IPS-20b (cell line): ENCODE measurements at regions not wholly inside any gene's neighbourhood (a gene's known extent, or its start where the extent isn't known, plus 50 kb on each side); places are given as distances from the start of the nearest gene placed in this dataset.

Experiments used
- H3K27ac ChIP-seq: one replicate; pipeline ENCODE4 v1.5.1; 2013; ENCODE audit warnings: low read length
- H3K27me3 ChIP-seq: 2 replicates; pipeline ENCODE4 v1.6.1; 2013; ENCODE audit warnings: mild to moderate bottlenecking, low read length, inconsistent platforms; ENCODE audit not compliant: insufficient read depth
- H3K36me3 ChIP-seq: 2 replicates; pipeline ENCODE4 v1.6.1; 2013; ENCODE audit warnings: low read depth, mild to moderate bottlenecking, inconsistent platforms, low read length, moderate library complexity; ENCODE audit not compliant: insufficient read depth
- H3K4me1 ChIP-seq: 2 replicates; pipeline ENCODE4 v1.6.1; 2013; ENCODE audit warnings: mild to moderate bottlenecking, control low read depth, inconsistent platforms, low read length, moderate library complexity; ENCODE audit not compliant: insufficient read depth
- H3K4me3 ChIP-seq: 2 replicates; pipeline ENCODE4 v1.5.1; 2013; ENCODE audit warnings: mild to moderate bottlenecking, low read length, inconsistent platforms
- H3K9ac ChIP-seq: 2 replicates; pipeline ENCODE4 v1.6.1; 2013; ENCODE audit warnings: low read depth, mild to moderate bottlenecking, inconsistent platforms, low read length, moderate library complexity
- H3K9me3 ChIP-seq: 2 replicates; pipeline ENCODE4 v1.6.1; 2013; ENCODE audit warnings: mild to moderate bottlenecking, low read depth, low read length, inconsistent platforms; ENCODE audit not compliant: insufficient read depth

DNA sequence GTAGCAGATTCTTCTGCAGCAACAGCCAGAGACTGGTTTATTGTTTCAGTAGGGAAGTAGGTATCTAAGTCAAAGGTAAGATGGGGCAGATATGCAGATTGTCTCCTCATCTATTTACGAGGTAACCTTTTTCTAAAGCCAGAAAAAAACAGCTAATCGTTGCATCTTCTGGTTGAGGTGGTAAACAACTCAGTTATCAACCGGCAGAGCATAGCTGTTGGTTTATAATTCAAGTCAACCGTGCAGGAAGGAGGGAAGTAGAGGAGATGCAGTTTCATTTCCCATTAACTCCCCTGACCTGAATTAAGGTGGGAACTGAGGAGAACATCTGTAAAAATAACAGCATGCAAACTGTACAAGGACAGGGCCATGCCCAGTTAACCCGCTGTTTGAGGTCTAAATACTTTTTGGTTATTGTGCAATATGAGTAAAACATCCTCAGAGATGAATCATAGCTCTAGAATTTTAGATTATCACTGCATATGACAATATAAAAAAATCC lies 156.5 kb upstream of the ITGB1 start:
- Histone ChIP-seq H3K27ac (no peak overlapping the region), H3K4me1 (no peaks in the 10 kb centered on the region; the same call in 1 of the 2 replicates), H3K36me3 (no peaks in the 10 kb centered on the region), H3K27me3 (no peaks in the 10 kb centered on the region), H3K4me3 (no peak overlapping the region), H3K9me3 (no peaks in the 10 kb centered on the region), H3K9ac (no peak overlapping the region)

DNA sequence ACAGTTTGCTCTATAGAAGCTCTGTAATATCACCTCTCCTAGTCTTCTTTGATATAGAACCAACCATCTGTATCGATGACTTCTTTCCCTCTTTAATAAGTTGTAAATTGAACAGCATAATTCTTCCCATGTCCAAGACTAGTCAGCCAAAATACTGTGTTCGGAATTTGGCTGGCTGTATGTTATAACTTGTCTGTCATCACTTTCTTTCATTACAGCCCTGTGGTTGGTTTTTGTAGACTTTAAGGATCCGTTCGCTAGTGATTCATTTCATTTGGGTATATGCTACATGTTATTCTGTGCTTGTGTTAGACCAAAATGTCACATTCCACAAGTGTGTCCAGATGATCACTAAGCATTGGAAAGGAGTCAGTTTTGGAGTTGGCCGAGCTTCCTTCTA lies 155.4 kb upstream of the ITGB1 start:
- Histone ChIP-seq H3K27me3 (no peaks in the 10 kb centered on the region), H3K4me3 (no peak overlapping the region), H3K9ac (no peak overlapping the region), H3K4me1 (peaks cover 3% of the 10 kb centered on the region; the same call in 1 of the 2 replicates), H3K27ac (no peak overlapping the region), H3K9me3 (no peaks in the 10 kb centered on the region), H3K36me3 (no peaks in the 10 kb centered on the region)

DNA sequence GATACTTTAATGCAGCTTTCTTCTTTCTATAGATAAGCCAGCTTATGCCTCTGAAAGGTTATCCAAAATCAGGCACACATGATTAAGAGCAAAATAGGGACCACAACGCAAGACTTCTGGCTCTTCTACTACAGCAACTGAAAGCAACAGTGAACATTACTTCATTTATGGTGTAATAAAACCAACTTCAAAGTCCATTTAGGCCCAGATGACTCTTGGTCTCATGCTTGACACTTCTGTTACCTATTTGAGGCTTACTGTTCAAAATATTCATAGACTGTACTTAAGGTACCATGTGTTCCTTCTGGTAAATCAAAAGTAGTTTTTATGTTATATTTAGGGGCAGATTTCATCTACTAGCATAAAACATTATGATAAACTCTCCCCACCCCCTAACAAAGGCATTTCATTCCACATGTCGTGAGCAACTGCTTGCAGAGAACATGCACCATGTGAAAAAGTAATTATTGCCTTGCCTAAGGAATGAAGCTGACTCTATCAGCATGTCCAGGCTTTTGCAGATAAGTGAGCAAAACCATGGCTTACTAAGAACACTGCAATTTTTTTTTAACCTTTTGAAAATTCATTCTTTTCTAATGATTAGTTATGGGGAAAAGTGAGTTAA lies 154.9 kb upstream of the ITGB1 start:
- Histone ChIP-seq H3K27ac (no peak overlapping the region), H3K27me3 (no peaks in the 10 kb centered on the region), H3K9me3 (no peaks in the 10 kb centered on the region), H3K4me3 (no peak overlapping the region), H3K4me1 (peaks cover 8% of the 10 kb centered on the region; the same call in 1 of the 2 replicates), H3K36me3 (no peaks in the 10 kb centered on the region), H3K9ac (no peak overlapping the region)

DNA sequence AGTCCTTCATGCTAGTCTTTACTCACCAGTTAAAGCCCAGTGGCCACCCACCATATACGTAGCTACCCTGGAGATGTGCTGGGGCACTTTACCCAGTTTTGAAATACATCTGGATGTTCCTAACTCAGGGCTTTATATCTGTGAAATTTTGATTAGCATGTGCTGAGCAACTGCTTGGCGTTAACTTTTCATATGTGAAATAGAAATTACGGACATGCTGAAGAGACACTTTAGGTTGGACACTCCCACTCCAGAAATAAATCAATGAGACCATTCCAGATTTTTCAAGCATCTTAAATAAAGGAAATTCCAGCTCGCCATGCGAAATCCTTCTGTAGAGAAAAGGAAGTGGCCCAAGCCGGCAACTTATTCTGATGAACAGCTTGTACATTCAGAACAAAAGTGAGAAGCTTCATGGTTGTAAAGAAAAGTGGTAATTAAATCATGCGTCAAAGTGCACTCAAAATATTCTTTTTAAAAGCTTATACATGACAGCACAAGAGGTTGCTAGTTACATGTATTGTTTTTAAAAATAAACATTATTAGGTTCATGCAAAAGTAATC lies 153.5 kb upstream of the ITGB1 start:
- Histone ChIP-seq H3K27me3 (no peaks in the 10 kb centered on the region), H3K9ac (no peak overlapping the region), H3K4me3 (no peak overlapping the region), H3K9me3 (no peaks in the 10 kb centered on the region), H3K4me1 (peaks cover 18% of the 10 kb centered on the region; the same call in 1 of the 2 replicates), H3K27ac (no peak overlapping the region), H3K36me3 (no peaks in the 10 kb centered on the region)

DNA sequence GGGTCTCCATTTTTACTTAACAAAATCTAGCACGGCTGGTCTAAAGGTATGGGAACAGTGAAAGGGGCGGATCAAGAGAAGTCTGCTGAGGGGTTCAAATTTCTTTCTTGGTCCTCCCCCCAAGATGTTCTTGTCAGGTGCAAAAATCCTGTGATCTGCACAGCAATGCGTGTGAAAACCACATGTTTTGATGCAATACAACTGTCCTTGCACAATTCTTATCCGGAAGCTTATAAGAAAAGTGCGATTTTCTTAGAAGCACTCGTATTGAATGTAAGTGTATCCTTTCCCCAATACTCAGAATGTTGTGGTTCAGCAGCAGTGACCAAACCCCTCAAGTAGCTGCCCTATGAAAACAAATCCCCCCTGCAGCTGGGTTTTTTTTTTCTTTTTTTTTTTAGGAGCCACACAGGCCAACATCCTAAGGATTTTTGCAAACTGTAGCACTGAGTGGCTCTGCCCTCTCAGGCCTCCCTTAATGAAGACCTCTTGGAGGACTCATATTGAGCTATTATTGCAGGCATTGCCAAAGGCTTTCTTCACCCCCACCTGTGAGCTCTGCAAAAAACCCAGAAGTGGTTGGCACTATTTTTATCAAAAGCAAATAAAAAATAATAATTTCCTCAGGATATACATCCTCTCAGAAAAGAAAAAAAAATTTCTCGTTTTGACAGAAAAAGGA lies 151.9 kb upstream of the ITGB1 start:
- Histone ChIP-seq H3K4me1 (peaks cover 18% of the 10 kb centered on the region; the same call in 1 of the 2 replicates), H3K27ac (no peak overlapping the region), H3K36me3 (no peaks in the 10 kb centered on the region), H3K4me3 (no peak overlapping the region), H3K9ac (no peak overlapping the region), H3K27me3 (no peaks in the 10 kb centered on the region), H3K9me3 (no peaks in the 10 kb centered on the region)

DNA sequence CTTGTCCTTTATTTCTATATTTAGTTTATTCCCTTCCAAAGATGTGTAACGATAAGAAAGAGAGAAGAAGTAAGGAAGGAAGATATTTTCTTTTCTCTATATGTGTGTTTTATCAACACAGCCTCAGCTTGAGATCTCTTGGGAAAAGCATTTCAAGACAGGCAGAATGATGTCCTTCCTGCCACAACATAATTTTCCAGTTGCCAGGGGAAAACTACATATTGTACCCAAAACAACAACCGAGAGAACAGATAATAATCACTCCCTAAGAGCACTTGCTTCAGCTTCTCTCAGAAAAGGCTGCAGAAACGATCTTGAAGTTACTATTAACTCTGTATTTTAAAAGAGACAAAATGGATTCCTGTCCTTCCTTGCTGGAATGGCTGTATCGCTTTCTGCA lies 151.4 kb upstream of the ITGB1 start:
- no peak overlapping the region for H3K27ac ChIP-seq
- H3K9ac ChIP-seq: no peak overlapping the region
- H3K4me3 ChIP-seq: no peak overlapping the region
- H3K9me3 ChIP-seq: peaks cover under 1% of the 10 kb centered on the region; the same call in 1 of the 2 replicates
- peaks cover 18% of the 10 kb centered on the region; the same call in 1 of the 2 replicates for H3K4me1 ChIP-seq
- no peaks in the 10 kb centered on the region for H3K27me3 ChIP-seq
- no peaks in the 10 kb centered on the region for H3K36me3 ChIP-seq

DNA sequence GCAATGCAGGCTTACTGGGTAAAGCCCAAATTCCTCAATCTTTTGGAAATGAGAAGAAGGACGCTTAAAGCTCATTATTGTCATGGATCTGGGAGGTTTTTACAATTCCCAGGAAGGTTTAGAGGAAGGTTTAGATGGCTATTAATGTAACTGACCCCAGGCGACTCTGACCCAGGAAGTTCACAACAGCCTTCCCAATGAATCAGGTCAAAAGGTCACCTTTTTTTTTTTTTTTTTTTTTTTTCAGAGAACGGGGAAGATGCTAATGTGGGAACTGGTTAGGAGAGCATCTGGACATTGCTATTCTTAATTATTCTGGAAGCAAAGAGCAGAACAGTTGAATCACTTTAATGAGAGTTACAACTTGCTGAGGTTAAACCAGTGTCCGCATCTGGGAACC lies 149.9 kb upstream of the ITGB1 start:
- Histone ChIP-seq H3K27me3 (no peaks in the 10 kb centered on the region), H3K4me1 (peaks cover 18% of the 10 kb centered on the region; the same call in 1 of the 2 replicates), H3K27ac (no peak overlapping the region), H3K9ac (no peak overlapping the region), H3K36me3 (no peaks in the 10 kb centered on the region), H3K4me3 (no peak overlapping the region), H3K9me3 (peaks cover 13% of the 10 kb centered on the region)

DNA sequence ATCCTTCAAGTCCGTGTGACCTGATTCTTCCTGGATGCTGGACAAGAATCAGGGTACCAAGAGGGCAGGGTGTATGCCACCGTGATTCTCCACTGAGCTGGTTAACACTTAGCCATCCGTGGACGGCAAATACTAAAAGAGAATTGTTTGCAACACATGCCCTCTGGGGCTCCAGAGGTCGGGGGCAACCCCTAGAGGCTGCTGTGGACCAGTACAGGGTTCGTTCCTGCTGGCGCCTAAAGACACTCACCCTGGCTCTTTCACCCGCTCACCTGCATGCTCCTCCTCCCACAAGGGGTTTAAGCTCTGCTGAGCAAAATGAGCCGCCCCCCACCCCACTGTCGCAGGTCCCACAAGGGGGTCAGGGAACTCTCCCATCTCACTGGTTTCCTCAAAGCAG lies 148.7 kb upstream of the ITGB1 start:
- H3K27ac ChIP-seq: no peak overlapping the region
- H3K36me3 ChIP-seq: no peaks in the 10 kb centered on the region
- peaks cover 13% of the 10 kb centered on the region for H3K9me3 ChIP-seq
- H3K9ac ChIP-seq: no peak overlapping the region
- H3K4me1 ChIP-seq: peaks cover 18% of the 10 kb centered on the region; the same call in 1 of the 2 replicates
- H3K27me3 ChIP-seq: no peaks in the 10 kb centered on the region
- H3K4me3 ChIP-seq: no peak overlapping the region

DNA sequence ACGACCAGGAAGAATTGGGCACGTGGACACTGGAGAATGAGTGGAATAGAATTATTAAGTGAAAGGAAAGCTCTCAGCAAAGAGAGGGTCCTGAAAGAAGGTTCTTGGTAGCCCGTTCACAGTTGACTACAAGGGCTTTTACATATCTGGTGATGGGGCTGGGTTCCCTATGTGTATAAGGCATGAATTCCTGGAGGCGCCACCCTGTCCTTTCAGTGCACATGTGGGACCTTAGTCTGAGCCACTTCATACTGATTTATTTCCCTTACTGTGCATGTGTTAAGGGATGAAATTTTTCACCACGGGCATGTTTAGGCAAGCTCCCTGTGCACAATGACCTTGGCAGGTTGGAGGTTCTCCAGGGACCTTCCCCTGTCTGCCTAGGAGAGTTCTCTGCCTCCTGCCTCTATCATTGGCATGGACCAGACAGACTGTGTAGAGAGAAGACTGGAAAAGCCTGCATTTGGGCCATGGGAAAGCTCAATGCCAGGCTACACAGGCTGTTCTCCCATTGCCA lies 145.9 kb upstream of the ITGB1 start:
- no peak overlapping the region for H3K27ac ChIP-seq
- no peaks in the 10 kb centered on the region for H3K27me3 ChIP-seq
- H3K4me3 ChIP-seq: no peak overlapping the region
- H3K4me1 ChIP-seq: peaks cover 18% of the 10 kb centered on the region; the same call in 1 of the 2 replicates
- H3K9me3 ChIP-seq: peaks cover 13% of the 10 kb centered on the region
- H3K9ac ChIP-seq: no peak overlapping the region
- no peaks in the 10 kb centered on the region for H3K36me3 ChIP-seq

DNA sequence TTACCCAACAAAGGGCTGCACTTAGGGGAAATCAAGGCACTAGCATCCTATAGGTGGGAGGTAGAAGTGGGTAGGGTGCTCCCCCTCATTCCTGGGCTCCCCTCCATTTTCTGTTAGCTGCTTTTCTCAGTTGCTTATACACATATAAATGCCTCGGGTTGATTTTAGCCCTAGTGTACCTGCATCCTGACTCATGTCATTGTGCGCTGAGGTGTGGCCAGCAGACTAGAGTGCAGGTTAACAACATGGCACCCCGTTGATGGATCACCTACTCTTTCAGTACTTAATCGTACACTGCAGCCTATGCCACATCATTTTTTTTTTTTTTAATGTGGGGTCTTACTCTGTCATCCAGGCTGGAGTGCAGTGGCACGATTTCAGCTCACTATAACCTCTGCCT lies 144.0 kb upstream of the ITGB1 start:
- no peaks in the 10 kb centered on the region for H3K36me3 ChIP-seq

DNA sequence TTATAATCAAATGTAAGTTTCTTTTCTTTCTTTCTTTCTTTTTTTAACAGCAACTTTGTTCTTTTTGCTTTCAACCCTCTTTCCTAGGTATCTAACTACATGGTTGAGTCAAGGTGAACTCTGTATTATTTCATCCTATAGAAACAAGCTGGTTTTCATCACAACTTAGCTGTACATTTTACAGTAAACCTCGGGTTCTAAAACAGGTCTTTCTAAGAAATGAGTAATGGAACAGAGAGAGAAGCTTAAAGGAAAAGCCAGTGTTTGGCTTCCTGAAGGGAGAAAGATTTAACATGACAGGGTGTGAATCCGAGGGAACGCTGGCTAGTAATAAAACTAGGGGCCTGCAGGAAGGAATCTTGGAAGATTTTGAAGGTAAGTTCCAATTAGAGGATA lies 143.4 kb upstream of the ITGB1 start:
- no peak overlapping the region for H3K4me3 ChIP-seq
- H3K27ac ChIP-seq: no peak overlapping the region
- peaks cover 4% of the 10 kb centered on the region; the same call in 1 of the 2 replicates for H3K4me1 ChIP-seq
- peaks cover 18% of the 10 kb centered on the region for H3K9me3 ChIP-seq
- H3K9ac ChIP-seq: no peak overlapping the region
- no peaks in the 10 kb centered on the region for H3K27me3 ChIP-seq
- H3K36me3 ChIP-seq: no peaks in the 10 kb centered on the region

More for the DNA sequence above, 144.0 kb upstream of the ITGB1 start:
- Histone ChIP-seq H3K27ac (no peak overlapping the region), H3K9me3 (peaks cover 18% of the 10 kb centered on the region), H3K4me3 (no peak overlapping the region), H3K27me3 (no peaks in the 10 kb centered on the region), H3K9ac (no peak overlapping the region), H3K4me1 (peaks cover 2% of the 10 kb centered on the region; the same call in 1 of the 2 replicates)
